AG04449 (cell line): ENCODE measurements at regions not wholly inside any gene's neighbourhood (a gene's known extent, or its start where the extent isn't known, plus 50 kb on each side); places are given as distances from the start of the nearest gene placed in this dataset.

ENCODE experiments used
- CTCF ChIA-PET: fragments of 350-600 bp; formaldehyde crosslinking; extraction: SDS; loops from one replicate; lab custom pipeline; 2021; ENCODE audit warnings: antibody characterized with exemption; lab: Yijun Ruan, JAX
- POLR2A ChIA-PET: fragments of 400-600, 350-600 bp; formaldehyde crosslinking; extraction: SDS; loops from one replicate; lab custom pipeline; 2020; ENCODE audit warnings: antibody characterized with exemption, inconsistent platforms; lab: Yijun Ruan, JAX
- DNase-seq: peaks from one replicate; pipeline ENCODE4 v3.0.0-alpha.2; 2010; ENCODE audit warnings: low read depth, low spot score
- H3K4me3 ChIP-seq: 2 replicates; pipeline ENCODE4 v1.5.1; 2011; ENCODE audit warnings: low read depth, mild to moderate bottlenecking, control low read depth, low read length
- CTCF ChIP-seq: IDR thresholded peaks from one replicate; pipeline ENCODE4 v1.5.1; 2011; ENCODE audit warnings: mild to moderate bottlenecking, moderate library complexity, low read length, control low read depth, inconsistent platforms; ENCODE audit not compliant: insufficient read depth; ENCODE audit errors: missing control alignments

GRCh38 chr2:82301506-82301905, 1997.0 kb upstream of the LRRTM1 start:
- no peak for TF ChIP-seq CTCF
- CTCF ChIA-PET, result no interaction called here
- DNase-seq, result no peak
- no peak overlapping the region for H3K4me3 ChIP-seq
- POLR2A ChIA-PET, result no interaction called here

GRCh38 chr2:82289446-82289845, 1984.9 kb upstream of the LRRTM1 start:
- H3K4me3 ChIP-seq, result no peak overlapping the region
- DNase-seq, result no peak
- POLR2A ChIA-PET, result no interaction called here
- no peak for TF ChIP-seq CTCF
- CTCF ChIA-PET, result no interaction called here

- ChIA-PET POLR2A (no interaction called here), CTCF (no interaction called here)
- no peak for DNase-seq
- TF ChIP-seq CTCF, result no peak
- no peak overlapping the region for H3K4me3 ChIP-seq
Measured at GRCh38 chr2:82283075-82283474, 1978.5 kb upstream of the LRRTM1 start.

- CTCF ChIA-PET, result no interaction called here
- H3K4me3 ChIP-seq, result no peak overlapping the region
- POLR2A ChIA-PET, result no interaction called here
- no peak for DNase-seq
- TF ChIP-seq CTCF, result no peak
Measured at GRCh38 chr2:82282111-82282882, 1977.7 kb upstream of the LRRTM1 start.

- ChIA-PET POLR2A (no interaction called here), CTCF (no interaction called here)
- TF ChIP-seq CTCF, result no peak
- DNase-seq, result no peak
- H3K4me3 ChIP-seq, result no peak overlapping the region
Measured at GRCh38 chr2:82279367-82279766, 1974.8 kb upstream of the LRRTM1 start.

- POLR2A ChIA-PET, result no interaction called here
- CTCF ChIA-PET, result no interaction called here
- DNase-seq, result no peak
- no peak for TF ChIP-seq CTCF
- no peak overlapping the region for H3K4me3 ChIP-seq
Measured at GRCh38 chr2:82278416-82278815, 1973.9 kb upstream of the LRRTM1 start.
